Renal pelvis (tissue), 1 donor: ENCODE measurements at regions not wholly inside any gene's neighbourhood (a gene's known extent, or its start where the extent isn't known, plus 50 kb on each side); places are given as distances from the start of the nearest gene placed in this dataset.

Experiments used
- DNase-seq: peaks from one replicate; pipeline ENCODE4 v3.0.0-alpha.2; 2013

DNA sequence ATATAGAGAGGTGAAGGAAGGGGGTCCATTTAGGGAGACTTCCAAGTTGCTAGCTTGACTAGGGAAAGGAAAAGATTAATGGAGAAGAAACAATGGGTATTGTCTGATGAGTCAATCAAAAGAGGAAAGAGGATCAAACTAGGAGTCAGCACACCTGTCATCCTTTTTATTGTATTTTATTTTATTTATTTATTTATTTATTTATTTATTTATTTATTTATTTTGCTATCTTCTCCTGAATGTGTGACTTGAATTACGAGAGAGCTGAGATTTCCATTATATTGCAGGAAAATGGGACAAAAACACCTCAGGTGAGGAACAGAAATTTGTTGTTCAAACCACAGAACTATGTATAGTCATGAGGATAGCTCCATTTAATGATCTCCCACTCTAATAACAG is 58.9 kb downstream of the NUDT11 start:
- DNase-seq, result no peak

- DNase-seq, result no peak
These were observed 61.3 kb downstream of the NUDT11 start for GRCh38 chrX:51435101-51435500.

DNA sequence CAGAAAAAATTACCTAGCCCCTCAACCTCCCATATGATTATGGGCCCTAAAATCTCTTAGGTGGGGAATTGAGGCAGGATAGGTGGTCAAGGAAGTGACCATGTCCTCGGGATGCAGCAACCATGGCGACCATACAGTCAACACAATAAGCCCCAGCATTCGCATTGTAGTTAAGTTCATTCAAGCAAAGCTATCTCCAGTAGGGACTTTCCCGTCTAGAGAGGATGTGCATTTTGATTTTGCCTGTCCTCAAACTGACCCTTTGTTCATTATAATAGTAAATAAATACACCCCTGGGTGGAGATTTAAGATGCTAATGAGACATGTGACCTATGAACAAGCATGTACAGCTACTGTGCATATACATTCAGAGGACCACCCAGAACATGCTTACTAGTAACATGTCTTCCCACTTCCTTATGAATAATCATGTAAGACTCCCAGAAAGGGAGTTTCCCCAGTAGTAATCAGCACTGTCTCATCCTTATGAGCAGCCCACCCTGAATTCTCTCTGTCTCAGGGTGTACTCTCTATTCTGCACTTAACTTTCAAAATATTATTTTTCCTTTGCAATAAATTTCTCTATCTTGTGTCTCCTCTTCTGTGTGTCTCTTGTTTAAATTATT is 74.3 kb downstream of the NUDT11 start:
- no peak for DNase-seq

GRCh38 chrX:51420610-51421009 is 75.8 kb downstream of the NUDT11 start:
- DNase-seq, result peak; percentile 31

GRCh38 chrX:51408462-51408861 is 75.8 kb downstream of the NUDT10 start:
- no peak for DNase-seq

- DNase-seq, result no peak
These were observed 75.1 kb downstream of the NUDT10 start for GRCh38 chrX:51407520-51408409.

GRCh38 chrX:51406688-51407519 is 74.3 kb downstream of the NUDT10 start:
- DNase-seq, result no peak

DNA sequence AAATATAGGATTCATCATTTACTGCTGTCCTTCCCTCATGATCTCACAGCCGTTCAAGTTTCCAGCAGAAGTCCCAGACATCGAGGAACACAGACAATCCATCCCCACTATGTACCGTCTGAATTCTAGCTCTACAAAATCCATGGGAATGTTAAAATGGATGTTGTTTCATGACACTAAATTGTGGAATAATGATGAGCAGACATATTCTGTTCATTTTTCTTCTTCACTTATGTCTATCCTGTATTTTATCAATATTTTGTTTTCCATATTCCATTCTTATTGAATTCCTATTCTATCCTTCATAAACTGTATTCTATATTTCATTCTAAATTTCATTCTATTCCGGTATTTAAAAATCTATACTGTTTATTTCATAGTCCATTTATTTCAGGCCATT is 71.8 kb downstream of the NUDT10 start:
- no peak for DNase-seq

DNA sequence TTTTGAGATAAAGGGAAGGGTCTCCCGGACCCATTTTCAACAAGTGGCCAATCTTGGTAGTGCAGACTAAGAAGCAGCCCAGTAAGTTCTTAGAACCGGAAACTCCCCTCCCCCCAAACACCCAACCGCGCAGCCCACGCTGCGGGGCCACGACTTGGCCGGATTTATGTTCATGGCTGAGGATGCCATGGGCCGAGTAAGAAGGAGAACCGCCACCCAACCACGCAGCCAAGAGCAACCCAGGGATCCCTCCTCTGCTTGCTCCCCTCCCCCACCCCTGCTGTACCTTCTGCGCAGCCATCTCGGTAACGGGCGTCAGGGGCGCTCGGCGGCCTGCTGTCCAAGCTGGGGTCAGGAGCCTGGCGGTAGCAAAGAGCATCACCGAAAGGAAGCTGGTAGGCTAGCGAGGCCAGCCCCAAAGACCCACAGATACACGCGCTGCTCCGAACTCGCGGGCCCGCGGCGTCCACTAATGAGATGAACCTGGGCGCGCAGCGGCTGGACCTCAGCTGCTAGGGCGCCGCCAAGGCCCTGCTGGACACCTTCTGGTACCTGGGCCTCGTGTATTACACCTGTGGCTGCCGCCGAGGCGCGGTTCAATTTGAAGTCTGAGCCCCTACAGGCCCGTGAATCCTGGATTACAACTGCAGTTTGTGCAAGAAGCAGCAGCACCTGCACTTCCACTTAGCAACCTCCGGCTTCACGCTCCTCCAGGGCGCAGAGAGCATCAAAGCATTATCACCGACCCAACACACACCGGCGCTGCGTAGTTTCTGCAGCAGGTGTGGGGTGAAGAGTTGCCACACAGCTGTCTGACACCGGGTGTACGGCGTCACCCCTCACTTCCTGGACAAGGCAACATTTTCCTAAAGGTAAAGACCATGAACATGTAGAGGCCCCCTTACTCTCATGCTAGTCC is 63.4 kb downstream of the NUDT10 start:
- peak; percentile 50 for DNase-seq

- DNase-seq, result no peak
These were observed 62.8 kb downstream of the NUDT10 start for GRCh38 chrX:51395480-51395809.
